ENCODE measurements at regions not wholly inside any gene's neighbourhood (a gene's known extent, or its start where the extent isn't known, plus 50 kb on each side); places are given as distances from the start of the nearest gene placed in this dataset.

- H3K27ac ChIP-seq (ENCODE audit: low read depth, low read length), result no peak overlapping the region
- H3K79me2 ChIP-seq (ENCODE audit: insufficient read depth, low read length), result no peaks in the 10 kb centered on the region
- no peaks in the 10 kb centered on the region for H3F3A ChIP-seq (ENCODE audit: insufficient read depth)
- H3K4me2 ChIP-seq (ENCODE audit: low read depth, low read length, poor library complexity, severe bottlenecking), result no peak overlapping the region
- TF ChIP-seq CTCF (IDR thresholded peaks at IDR 0.05; ENCODE audit: insufficient read depth, low read length, poor library complexity, severe bottlenecking), result no peak
- no peak for TF ChIP-seq EZH2phosphoT487 (conservative IDR thresholded peaks at IDR 0.05; ENCODE audit: low read length)
- H3K9ac ChIP-seq (ENCODE audit: low read length), result no peak overlapping the region
- H3K36me3 ChIP-seq (ENCODE audit: low read length), result no peaks in the 10 kb centered on the region
- no peaks in the 10 kb centered on the region for H3K27me3 ChIP-seq (ENCODE audit: low read length)
- H3K4me3 ChIP-seq (ENCODE audit: insufficient read depth, low read length, poor library complexity, severe bottlenecking), result no peak overlapping the region
- H3K9me2 ChIP-seq (replicated peaks; ENCODE audit: insufficient read depth, low read length), result no peaks in the 10 kb centered on the region
- H2AFZ ChIP-seq (ENCODE audit: low read depth, low read length, severe bottlenecking), result no peak overlapping the region
- no peaks in the 10 kb centered on the region for H3K9me3 ChIP-seq (ENCODE audit: insufficient read depth, low read length)
- no peaks in the 10 kb centered on the region for H4K20me1 ChIP-seq (ENCODE audit: low read depth, low read length)
Observed at GRCh38 chr2:65529419-65529818, 97.0 kb upstream of the SPRED2 start.

DNA sequence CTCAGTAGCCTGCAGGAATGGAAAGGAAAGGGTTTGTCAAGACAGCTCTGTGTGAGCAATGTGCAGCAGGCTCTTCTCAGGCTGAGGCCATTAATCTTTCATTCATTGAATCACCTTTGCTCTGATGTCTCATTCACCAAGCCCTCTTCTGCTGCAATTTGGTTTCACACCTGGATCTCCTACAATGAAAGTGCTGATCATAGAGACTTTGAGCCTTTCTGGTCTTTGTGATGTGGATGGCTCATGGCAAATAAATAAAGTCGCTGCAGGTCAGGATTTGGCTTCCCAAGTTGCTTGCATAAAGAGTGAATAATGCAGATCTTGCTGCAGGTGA, 95.8 kb upstream of the SPRED2 start:
- H4K20me1 ChIP-seq (ENCODE audit: low read depth, low read length), result no peaks in the 10 kb centered on the region

GRCh38 chr2:65527451-65528240, 95.2 kb upstream of the SPRED2 start:
- Histone ChIP-seq H3K36me3 (ENCODE audit: low read length) (no peaks in the 10 kb centered on the region), H3F3A (ENCODE audit: insufficient read depth) (no peaks in the 10 kb centered on the region), H3K9ac (ENCODE audit: low read length) (no peak overlapping the region), H3K4me2 (ENCODE audit: low read depth, low read length, poor library complexity, severe bottlenecking) (no peak overlapping the region), H2AFZ (ENCODE audit: low read depth, low read length, severe bottlenecking) (no peak overlapping the region), H3K27me3 (ENCODE audit: low read length) (no peaks in the 10 kb centered on the region), H4K20me1 (ENCODE audit: low read depth, low read length) (no peaks in the 10 kb centered on the region), H3K9me3 (ENCODE audit: insufficient read depth, low read length) (no peaks in the 10 kb centered on the region), H3K4me3 (ENCODE audit: insufficient read depth, low read length, poor library complexity, severe bottlenecking) (no peak overlapping the region), H3K9me2 (replicated peaks; ENCODE audit: insufficient read depth, low read length) (no peaks in the 10 kb centered on the region), H3K27ac (ENCODE audit: low read depth, low read length) (no peak overlapping the region), H3K79me2 (ENCODE audit: insufficient read depth, low read length) (no peaks in the 10 kb centered on the region)
- no peak for TF ChIP-seq CTCF (IDR thresholded peaks at IDR 0.05; ENCODE audit: insufficient read depth, low read length, poor library complexity, severe bottlenecking)
- no peak for TF ChIP-seq EZH2phosphoT487 (conservative IDR thresholded peaks at IDR 0.05; ENCODE audit: low read length)

More for the DNA sequence above, 95.8 kb upstream of the SPRED2 start:
- H3K9me3 ChIP-seq (ENCODE audit: insufficient read depth, low read length), result no peaks in the 10 kb centered on the region
- no peaks in the 10 kb centered on the region for H3K9me2 ChIP-seq (replicated peaks; ENCODE audit: insufficient read depth, low read length)
- H3K27ac ChIP-seq (ENCODE audit: low read depth, low read length), result no peak overlapping the region
- TF ChIP-seq CTCF (IDR thresholded peaks at IDR 0.05; ENCODE audit: insufficient read depth, low read length, poor library complexity, severe bottlenecking) (no peak), EZH2phosphoT487 (conservative IDR thresholded peaks at IDR 0.05; ENCODE audit: low read length) (no peak)
- H3K36me3 ChIP-seq (ENCODE audit: low read length), result no peaks in the 10 kb centered on the region
- no peak overlapping the region for H3K9ac ChIP-seq (ENCODE audit: low read length)
- no peaks in the 10 kb centered on the region for H3K79me2 ChIP-seq (ENCODE audit: insufficient read depth, low read length)
- no peaks in the 10 kb centered on the region for H3F3A ChIP-seq (ENCODE audit: insufficient read depth)
- H3K4me2 ChIP-seq (ENCODE audit: low read depth, low read length, poor library complexity, severe bottlenecking), result no peak overlapping the region
- H3K4me3 ChIP-seq (ENCODE audit: insufficient read depth, low read length, poor library complexity, severe bottlenecking), result no peak overlapping the region
- H3K27me3 ChIP-seq (ENCODE audit: low read length), result no peaks in the 10 kb centered on the region
- no peak overlapping the region for H2AFZ ChIP-seq (ENCODE audit: low read depth, low read length, severe bottlenecking)
